IMR-90 (cell line): ENCODE measurements at regions not wholly inside any gene's neighbourhood (a gene's known extent, or its start where the extent isn't known, plus 50 kb on each side); places are given as distances from the start of the nearest gene placed in this dataset.

Experiments
- ATAC-seq: fragments of 200-7000 bp; cut with Tn5 transposase; 2 replicates; pipeline ENCODE4 v1.9.1; 2020; ENCODE audit warnings: low read depth, mild to moderate bottlenecking, moderate library complexity
- BruUV-seq: library from RNA; stranded (reverse); fragments of 400-500 nt; replicated peaks from 2 replicates; lab custom pipeline; 2021; lab: Mats Ljungman, UMichigan
- CTCF ChIA-PET: fragments of 300-600 bp; formaldehyde crosslinking; extraction: SDS; loops from one replicate; lab custom pipeline; 2021; ENCODE audit warnings: antibody characterized with exemption; lab: Yijun Ruan, JAX
- POLR2A ChIA-PET: fragments of 300-600 bp; sonication (Branson Sonifier 250); formaldehyde crosslinking; loops from one replicate; lab custom pipeline; 2022; ENCODE audit warnings: antibody characterized with exemption; ENCODE audit not compliant: unreplicated experiment; lab: Charles Lee
- DNase-seq: peaks from one replicate; pipeline ENCODE4 v3.0.0; 2013
- H2AFZ ChIP-seq: replicated peaks from 2 replicates; pipeline ENCODE3; 2013; ENCODE audit warnings: low read length, mild to moderate bottlenecking; ENCODE audit not compliant: poor library complexity
- H2AK5ac ChIP-seq: 2 replicates; pipeline ENCODE4 v1.6.1; 2013; ENCODE audit warnings: low read depth, low read length, inconsistent platforms
- H2AK9ac ChIP-seq: replicated peaks from 2 replicates; pipeline ENCODE3; 2013; ENCODE audit warnings: mild to moderate bottlenecking, low read depth, low read length, moderate library complexity; ENCODE audit not compliant: poor library complexity
- H2BK120ac ChIP-seq: 2 replicates; pipeline ENCODE4 v1.6.1; 2013; ENCODE audit warnings: low read depth, low read length, inconsistent platforms
- H2BK15ac ChIP-seq: 3 replicates; pipeline ENCODE4 v1.6.1; 2013; ENCODE audit warnings: low read depth, low read length, inconsistent platforms
- H2BK20ac ChIP-seq: 2 replicates; pipeline ENCODE4 v1.6.1; 2013; ENCODE audit warnings: low read depth, mild to moderate bottlenecking, inconsistent platforms, low read length, moderate library complexity
- H2BK5ac ChIP-seq: 2 replicates; pipeline ENCODE4 v1.6.1; 2013; ENCODE audit warnings: mild to moderate bottlenecking, low read depth, low read length, inconsistent platforms; ENCODE audit not compliant: poor library complexity, severe bottlenecking
- H3K14ac ChIP-seq: replicated peaks from 2 replicates; pipeline ENCODE4 v1.6.1; 2013; ENCODE audit warnings: low read depth, low read length, inconsistent platforms
- H3K18ac ChIP-seq: 2 replicates; pipeline ENCODE4 v1.6.1; 2013; ENCODE audit warnings: low read depth, low read length, control low read depth
- H3K23ac ChIP-seq: 2 replicates; pipeline ENCODE4 v1.6.1; 2013; ENCODE audit warnings: low read depth, low read length, inconsistent platforms
- H3K27ac ChIP-seq: 2 replicates; pipeline ENCODE4 v1.5.1; 2013; ENCODE audit warnings: mild to moderate bottlenecking, control low read depth, low read length; ENCODE audit not compliant: insufficient read depth
- H3K27me3 ChIP-seq: 2 replicates; pipeline ENCODE4 v1.6.1; 2013; ENCODE audit warnings: low read length; ENCODE audit not compliant: control insufficient read depth, insufficient read depth
- H3K36me3 ChIP-seq: 2 replicates; pipeline ENCODE4 v1.6.1; 2013; ENCODE audit warnings: low read length, mixed read lengths; ENCODE audit not compliant: control insufficient read depth, insufficient read depth
- H3K4ac ChIP-seq: 2 replicates; pipeline ENCODE4 v1.6.1; 2013; ENCODE audit warnings: low read depth, low read length, inconsistent platforms
- H3K4me1 ChIP-seq: 2 replicates; pipeline ENCODE4 v1.6.1; 2013; ENCODE audit warnings: low read length, mixed read lengths; ENCODE audit not compliant: control insufficient read depth, insufficient read depth
- H3K4me2 ChIP-seq: 2 replicates; pipeline ENCODE4 v1.6.1; 2013; ENCODE audit warnings: low read depth, mild to moderate bottlenecking, control low read depth, low read length, moderate library complexity
- H3K4me3 ChIP-seq: 2 replicates; pipeline ENCODE4 v1.5.1; 2013; ENCODE audit warnings: low read depth, mild to moderate bottlenecking, control low read depth, low read length, moderate library complexity; ENCODE audit not compliant: insufficient read depth
- H3K56ac ChIP-seq: 2 replicates; pipeline ENCODE4 v1.6.1; 2013; ENCODE audit warnings: low read length, inconsistent platforms; ENCODE audit not compliant: insufficient read depth; ENCODE audit errors: extremely low read depth
- H3K79me1 ChIP-seq, 2 experiments: 2 replicates each; pipeline ENCODE4 v1.6.1; 2013; ENCODE audit warnings: low read length in 2 of 2, inconsistent platforms in 1 of 2, low read depth in 1 of 2
- H3K9ac ChIP-seq: 2 replicates; pipeline ENCODE4 v1.6.1; 2013; ENCODE audit warnings: low read depth, low read length, control low read depth
- H3K9me1 ChIP-seq: 2 replicates; pipeline ENCODE4 v1.6.1; 2013; ENCODE audit warnings: low read length, inconsistent platforms; ENCODE audit not compliant: insufficient read depth
- H3K9me3 ChIP-seq: 2 replicates; pipeline ENCODE4 v1.6.1; 2013; ENCODE audit warnings: low read length; ENCODE audit not compliant: control insufficient read depth, insufficient read depth
- H4K20me1 ChIP-seq: 2 replicates; pipeline ENCODE4 v1.6.1; 2013; ENCODE audit warnings: low read length, inconsistent platforms; ENCODE audit not compliant: insufficient read depth
- H4K5ac ChIP-seq: 2 replicates; pipeline ENCODE4 v1.6.1; 2013; ENCODE audit warnings: mild to moderate bottlenecking, low read depth, low read length, control low read depth
- H4K8ac ChIP-seq, 2 experiments: 2 replicates each; pipeline ENCODE4 v1.6.1; 2013; ENCODE audit warnings: low read depth in 2 of 2, low read length in 2 of 2, control low read depth in 1 of 2, inconsistent platforms in 1 of 2
- H4K91ac ChIP-seq: 2 replicates; pipeline ENCODE4 v1.6.1; 2013; ENCODE audit warnings: low read depth, low read length, inconsistent platforms; ENCODE audit not compliant: insufficient read depth
- BHLHE40 ChIP-seq: fragments of 150-350 bp; IDR thresholded peaks from 2 replicates; pipeline ENCODE4 v1.6.1; 2016; ENCODE audit warnings: mild to moderate bottlenecking, low read depth, low read length
- CHD1 ChIP-seq: IDR thresholded peaks from 2 replicates; pipeline ENCODE4 v1.6.1; 2012; ENCODE audit warnings: low read depth, low read length, improper control_type of control experiment
- CTCF ChIP-seq: conservative IDR thresholded peaks from 2 replicates; pipeline ENCODE4 v1.5.1; 2012; ENCODE audit warnings: mild to moderate bottlenecking, low read depth, low read length, improper control_type of control experiment
- ELK1 ChIP-seq: fragments of 150-350 bp; IDR thresholded peaks from 2 replicates; pipeline ENCODE4 v1.6.1; 2016; ENCODE audit warnings: low read depth, mild to moderate bottlenecking, low read length, moderate library complexity, borderline replicate concordance
- FOS ChIP-seq: fragments of 150-350 bp; IDR thresholded peaks from 2 replicates; pipeline ENCODE4 v1.6.1; 2016; ENCODE audit warnings: low read depth, low read length
- MAFK ChIP-seq: IDR thresholded peaks from 2 replicates; pipeline ENCODE4 v1.6.1; 2012; ENCODE audit warnings: low read depth, low read length, improper control_type of control experiment
- MAZ ChIP-seq: IDR thresholded peaks from 2 replicates; pipeline ENCODE4 v1.6.1; 2012; ENCODE audit warnings: low read depth, mild to moderate bottlenecking, low read length, improper control_type of control experiment, moderate library complexity, borderline replicate concordance
- MXI1 ChIP-seq: IDR thresholded peaks from 2 replicates; pipeline ENCODE4 v1.6.1; 2012; ENCODE audit warnings: low read depth, mild to moderate bottlenecking, low read length, moderate library complexity, borderline replicate concordance
- NFE2L2 ChIP-seq: fragments of 150-350 bp; IDR thresholded peaks from 2 replicates; pipeline ENCODE4 v1.6.1; 2016; ENCODE audit warnings: low read depth, mild to moderate bottlenecking, low read length
- POLR2A ChIP-seq: IDR thresholded peaks from 2 replicates; pipeline ENCODE4 v1.6.1; 2012; ENCODE audit warnings: mild to moderate bottlenecking, low read depth, low read length
- RAD21 ChIP-seq: IDR thresholded peaks from 2 replicates; pipeline ENCODE4 v1.6.1; 2012; ENCODE audit warnings: low read length, improper control_type of control experiment
- RCOR1 ChIP-seq: IDR thresholded peaks from 2 replicates; pipeline ENCODE4 v1.6.1; 2012; ENCODE audit warnings: mild to moderate bottlenecking, low read length, improper control_type of control experiment; ENCODE audit not compliant: insufficient replicate concordance
- RFX5 ChIP-seq: IDR thresholded peaks from 2 replicates; pipeline ENCODE4 v1.8.0; 2012; ENCODE audit warnings: low read depth, mild to moderate bottlenecking, low read length, moderate library complexity
- SMC3 ChIP-seq: fragments of 150-350 bp; IDR thresholded peaks from 2 replicates; pipeline ENCODE4 v1.6.1; 2016; ENCODE audit warnings: low read depth, mild to moderate bottlenecking, antibody characterized with exemption, low read length, moderate library complexity
- WGBS, 2 experiments: methylation state at CpG; one replicate each; pipeline versions ENCODE4 v1.1.5 to v1.1.7; 2013; ENCODE audit warnings: missing lambda C conversion rate in 2 of 2; ENCODE audit not compliant: insufficient read length in 1 of 2; ENCODE audit errors: extremely low coverage in 2 of 2; 5-methylcytosine and 5-hydroxymethylcytosine counted together
- dilution Hi-C: fragments of 300-500 bp; cut with HindIII; formaldehyde crosslinking; loops from one replicate; pipeline ENCODE4 v1.14.3; 2018; ENCODE audit warnings: low sequenced_read_pairs; ENCODE audit not compliant: unreplicated experiment
- in situ Hi-C: fragments of 300-500 bp; cut with MboI; formaldehyde crosslinking; loops from 3 replicates; pipeline ENCODE4 v1.14.3; 2019; ENCODE audit warnings: low sequenced_read_pairs, inconsistent platforms, mixed read lengths
- intact Hi-C: fragments of 100-400 bp; cut with micrococcal nuclease; formaldehyde crosslinking; loops from 2 replicates; pipeline ENCODE4 v1.10.0; 2022
- TF ChIP-seq, protein P1 (sequence below): fragments of 150-350 bp; IDR thresholded peaks from 2 replicates; pipeline ENCODE4 v1.6.1; 2017; ENCODE audit warnings: mild to moderate bottlenecking, antibody characterized with exemption, low read length, low read depth

DNA sequence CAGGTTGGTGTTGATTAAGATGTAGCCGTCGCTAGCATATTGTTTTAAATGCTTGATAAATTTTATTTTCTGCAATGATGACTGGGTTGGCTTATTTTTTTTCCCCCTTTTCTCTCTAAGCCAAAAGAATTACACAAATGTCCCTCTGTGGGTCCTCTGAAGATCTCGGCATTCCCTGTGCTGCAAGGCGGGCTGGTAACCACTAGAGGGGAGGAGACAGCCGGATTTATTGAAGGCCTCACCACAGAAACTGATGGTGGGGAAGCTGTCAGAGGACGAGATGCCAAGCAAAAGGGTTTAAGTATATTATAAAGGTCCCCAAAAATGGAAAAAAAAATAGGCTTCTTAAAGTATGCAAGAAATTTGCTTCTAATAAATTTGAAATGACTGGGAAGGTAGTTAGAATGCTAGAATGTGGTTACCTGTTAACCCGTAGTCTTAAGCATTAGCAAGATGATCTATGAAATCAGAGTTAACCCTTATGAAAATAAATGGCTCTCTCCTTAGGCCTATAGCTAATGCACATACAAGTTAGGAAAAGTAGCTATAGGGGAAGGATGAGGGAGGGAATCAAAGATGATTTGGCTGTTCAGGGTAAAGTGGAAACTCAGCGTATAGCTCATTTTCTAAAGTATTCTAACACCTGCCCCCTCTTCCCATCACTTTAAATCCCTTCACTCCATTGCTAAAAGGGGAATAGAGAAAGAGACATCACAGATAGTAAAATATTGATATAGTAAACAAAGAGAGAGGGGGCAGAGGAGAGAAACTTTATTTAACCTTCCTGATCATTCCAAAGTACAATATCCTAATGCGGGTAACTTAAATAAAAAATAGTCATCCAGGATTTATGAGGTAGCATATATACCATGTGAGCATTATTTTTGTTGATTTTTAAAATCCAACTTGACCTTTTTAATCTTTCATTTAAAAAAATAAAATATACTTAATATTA is 894.5 kb upstream of the POU3F3 start:
- Histone ChIP-seq H4K91ac (no peak overlapping the region), H2BK20ac (no peak overlapping the region), H3K4ac (no peak overlapping the region), H4K5ac (no peak overlapping the region), H2BK15ac (no peak overlapping the region), H3K14ac (no peak overlapping the region), H3K56ac (no peak overlapping the region), H3K9me1 (no peaks in the 10 kb centered on the region), H3K79me1 (no peaks in the 10 kb centered on the region), H3K4me1 (no peaks in the 10 kb centered on the region), H3K27ac (no peak overlapping the region), H4K8ac (no peak overlapping the region), H2AK9ac (no peak overlapping the region), H3K4me3 (no peak overlapping the region), H2BK120ac (no peak overlapping the region), H3K27me3 (no peaks in the 10 kb centered on the region), H2BK5ac (no peak overlapping the region), H3K9me3 (peaks cover 10% of the 10 kb centered on the region), H3K18ac (no peak overlapping the region), H3K36me3 (no peaks in the 10 kb centered on the region), H3K9ac (no peak overlapping the region), H3K23ac (no peak overlapping the region), H3K4me2 (no peak overlapping the region), H4K20me1 (no peaks in the 10 kb centered on the region), H2AK5ac (no peak overlapping the region), H2AFZ (no peak overlapping the region)
- intact Hi-C loops (no loop called here), in situ Hi-C loops (no loop called here), dilution Hi-C loops (no loop called here)
- no peak for ATAC-seq
- WGBS, 2 experiments = 0% methylated on average over 1 of the region's 9 CpGs; no CpG with 5 or more reads in 1 of the 2 experiments
- DNase-seq = no peak
- POLR2A ChIA-PET = no interaction called here
- CTCF ChIA-PET = no interaction called here
- BruUV-seq = no TSS peak
- TF ChIP-seq MAFK (no peak), RAD21 (no peak), NFE2L2 (no peak), CTCF (no peak), CHD1 (no peak), MXI1 (no peak), SMC3 (no peak), RFX5 (no peak), ELK1 (no peak), FOS (no peak), POLR2A (no peak), RCOR1 (no peak), MAZ (no peak), BHLHE40 (no peak)
- TF ChIP-seq, protein P1, sequence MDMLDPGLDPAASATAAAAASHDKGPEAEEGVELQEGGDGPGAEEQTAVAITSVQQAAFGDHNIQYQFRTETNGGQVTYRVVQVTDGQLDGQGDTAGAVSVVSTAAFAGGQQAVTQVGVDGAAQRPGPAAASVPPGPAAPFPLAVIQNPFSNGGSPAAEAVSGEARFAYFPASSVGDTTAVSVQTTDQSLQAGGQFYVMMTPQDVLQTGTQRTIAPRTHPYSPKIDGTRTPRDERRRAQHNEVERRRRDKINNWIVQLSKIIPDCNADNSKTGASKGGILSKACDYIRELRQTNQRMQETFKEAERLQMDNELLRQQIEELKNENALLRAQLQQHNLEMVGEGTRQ = no peak
